ENCODE measurements at regions not wholly inside any gene's neighbourhood (a gene's known extent, or its start where the extent isn't known, plus 50 kb on each side); places are given as distances from the start of the nearest gene placed in this dataset.

GRCh38 chr16:52652033-52652432, 105.1 kb upstream of the TOX3 start:
- H3K4me1 ChIP-seq (ENCODE audit: control insufficient read depth in 1 of 2, insufficient read depth in 2 of 2, low read length in 2 of 2) = no peaks in the 10 kb centered on the region
- no peak overlapping the region for H2BK5ac ChIP-seq (ENCODE audit: low read depth, low read length, poor library complexity)
- H3K79me2 ChIP-seq (ENCODE audit: control insufficient read depth, insufficient read depth, low read length, poor library complexity) = no peaks in the 10 kb centered on the region
- H3K4me3 ChIP-seq (ENCODE audit: low read depth, low read length) = no peak overlapping the region
- no peaks in the 10 kb centered on the region for H3K36me3 ChIP-seq (ENCODE audit: control insufficient read depth in 1 of 2, insufficient read depth in 2 of 2, low read length in 2 of 2)
- H3K9ac ChIP-seq (ENCODE audit: low read length) = no peak overlapping the region
- H3K9me3 ChIP-seq (ENCODE audit: insufficient read depth, low read depth, low read length) = no peaks in the 10 kb centered on the region
- no peak overlapping the region for H3K23ac ChIP-seq (ENCODE audit: low read length)
- H4K12ac ChIP-seq (ENCODE audit: low read depth, low read length) = no peak overlapping the region
- H3K4me2 ChIP-seq (ENCODE audit: low read length) = no peak overlapping the region
- WGBS (ENCODE audit: extremely low coverage, insufficient coverage, insufficient read length) = no CpG with 5 or more reads among the region's 4 CpGs
- H3K18ac ChIP-seq (ENCODE audit: low read length) = no peak overlapping the region
- no peak overlapping the region for H2AFZ ChIP-seq (ENCODE audit: insufficient read depth, low read length, poor library complexity)
- H3K14ac ChIP-seq (ENCODE audit: low read length) = no peak overlapping the region
- no peak overlapping the region for H2BK12ac ChIP-seq (ENCODE audit: low read length)
- no peak overlapping the region for H2BK120ac ChIP-seq (ENCODE audit: insufficient read depth, low read length, poor library complexity)
- H4K8ac ChIP-seq (ENCODE audit: low read depth, low read length) = no peak overlapping the region
- no peaks in the 10 kb centered on the region for H3K79me1 ChIP-seq (ENCODE audit: low read length)
- DNase-seq = no peak
- no peak overlapping the region for H3K27ac ChIP-seq (ENCODE audit: low read depth, low read length)
- H2AK5ac ChIP-seq (ENCODE audit: low read length) = no peak overlapping the region
- no peak overlapping the region for H3K4ac ChIP-seq (ENCODE audit: low read depth, low read length)
- H4K91ac ChIP-seq (ENCODE audit: low read depth, low read length) = no peak overlapping the region
- no peaks in the 10 kb centered on the region for H3K27me3 ChIP-seq (ENCODE audit: insufficient read depth, low read length)

GRCh38 chr16:52650789-52651188, 103.8 kb upstream of the TOX3 start:
- H3K23ac ChIP-seq (ENCODE audit: low read length) = no peak overlapping the region
- no peaks in the 10 kb centered on the region for H3K36me3 ChIP-seq (ENCODE audit: control insufficient read depth in 1 of 2, insufficient read depth in 2 of 2, low read length in 2 of 2)
- no peak overlapping the region for H2BK120ac ChIP-seq (ENCODE audit: insufficient read depth, low read length, poor library complexity)
- H3K9me3 ChIP-seq (ENCODE audit: insufficient read depth, low read depth, low read length) = no peaks in the 10 kb centered on the region
- H2BK5ac ChIP-seq (ENCODE audit: low read depth, low read length, poor library complexity) = no peak overlapping the region
- no peak overlapping the region for H2AFZ ChIP-seq (ENCODE audit: insufficient read depth, low read length, poor library complexity)
- H2BK12ac ChIP-seq (ENCODE audit: low read length) = no peak overlapping the region
- WGBS (ENCODE audit: extremely low coverage, insufficient coverage, insufficient read length) = no CpG with 5 or more reads among the region's 3 CpGs
- no peak overlapping the region for H4K91ac ChIP-seq (ENCODE audit: low read depth, low read length)
- H3K79me1 ChIP-seq (ENCODE audit: low read length) = no peaks in the 10 kb centered on the region
- H3K27me3 ChIP-seq (ENCODE audit: insufficient read depth, low read length) = no peaks in the 10 kb centered on the region
- no peak overlapping the region for H4K8ac ChIP-seq (ENCODE audit: low read depth, low read length)
- no peak overlapping the region for H2AK5ac ChIP-seq (ENCODE audit: low read length)
- H3K14ac ChIP-seq (ENCODE audit: low read length) = no peak overlapping the region
- H3K18ac ChIP-seq (ENCODE audit: low read length) = no peak overlapping the region
- H4K12ac ChIP-seq (ENCODE audit: low read depth, low read length) = no peak overlapping the region
- no peak overlapping the region for H3K27ac ChIP-seq (ENCODE audit: low read depth, low read length)
- DNase-seq = no peak
- no peaks in the 10 kb centered on the region for H3K4me1 ChIP-seq (ENCODE audit: control insufficient read depth in 1 of 2, insufficient read depth in 2 of 2, low read length in 2 of 2)
- no peak overlapping the region for H3K4me2 ChIP-seq (ENCODE audit: low read length)
- H3K9ac ChIP-seq (ENCODE audit: low read length) = no peak overlapping the region
- no peak overlapping the region for H3K4ac ChIP-seq (ENCODE audit: low read depth, low read length)
- no peak overlapping the region for H3K4me3 ChIP-seq (ENCODE audit: low read depth, low read length)
- no peaks in the 10 kb centered on the region for H3K79me2 ChIP-seq (ENCODE audit: control insufficient read depth, insufficient read depth, low read length, poor library complexity)

- H3K18ac ChIP-seq (ENCODE audit: low read length) = no peak overlapping the region
Measured at GRCh38 chr16:52650318-52650717, 103.4 kb upstream of the TOX3 start.

GRCh38 chr16:52649870-52650269, 102.9 kb upstream of the TOX3 start:
- H3K79me1 ChIP-seq (ENCODE audit: low read length) = no peaks in the 10 kb centered on the region
- H3K36me3 ChIP-seq (ENCODE audit: control insufficient read depth in 1 of 2, insufficient read depth in 2 of 2, low read length in 2 of 2) = no peaks in the 10 kb centered on the region
- no peak overlapping the region for H4K12ac ChIP-seq (ENCODE audit: low read depth, low read length)
- no peak overlapping the region for H3K4me3 ChIP-seq (ENCODE audit: low read depth, low read length)
- H2BK12ac ChIP-seq (ENCODE audit: low read length) = no peak overlapping the region
- no peak overlapping the region for H2BK5ac ChIP-seq (ENCODE audit: low read depth, low read length, poor library complexity)
- no peak overlapping the region for H3K4ac ChIP-seq (ENCODE audit: low read depth, low read length)
- H3K27ac ChIP-seq (ENCODE audit: low read depth, low read length) = no peak overlapping the region
- no peak overlapping the region for H2AFZ ChIP-seq (ENCODE audit: insufficient read depth, low read length, poor library complexity)
- H3K9ac ChIP-seq (ENCODE audit: low read length) = no peak overlapping the region
- no peak overlapping the region for H3K23ac ChIP-seq (ENCODE audit: low read length)
- no peak overlapping the region for H4K8ac ChIP-seq (ENCODE audit: low read depth, low read length)
- H3K79me2 ChIP-seq (ENCODE audit: control insufficient read depth, insufficient read depth, low read length, poor library complexity) = no peaks in the 10 kb centered on the region
- H2BK120ac ChIP-seq (ENCODE audit: insufficient read depth, low read length, poor library complexity) = no peak overlapping the region
- H3K4me1 ChIP-seq (ENCODE audit: control insufficient read depth in 1 of 2, insufficient read depth in 2 of 2, low read length in 2 of 2) = no peaks in the 10 kb centered on the region
- DNase-seq = no peak
- no peak overlapping the region for H3K4me2 ChIP-seq (ENCODE audit: low read length)
- no peak overlapping the region for H4K91ac ChIP-seq (ENCODE audit: low read depth, low read length)
- no peak overlapping the region for H2AK5ac ChIP-seq (ENCODE audit: low read length)
- no peaks in the 10 kb centered on the region for H3K9me3 ChIP-seq (ENCODE audit: insufficient read depth, low read depth, low read length)
- no CpG with 5 or more reads among the region's 1 CpG for WGBS (ENCODE audit: extremely low coverage, insufficient coverage, insufficient read length)
- no peak overlapping the region for H3K18ac ChIP-seq (ENCODE audit: low read length)
- no peak overlapping the region for H3K14ac ChIP-seq (ENCODE audit: low read length)
- no peaks in the 10 kb centered on the region for H3K27me3 ChIP-seq (ENCODE audit: insufficient read depth, low read length)

More at GRCh38 chr16:52650318-52650717, 103.4 kb upstream of the TOX3 start:
- Histone ChIP-seq H4K91ac (ENCODE audit: low read depth, low read length) (no peak overlapping the region), H3K36me3 (ENCODE audit: control insufficient read depth in 1 of 2, insufficient read depth in 2 of 2, low read length in 2 of 2) (no peaks in the 10 kb centered on the region), H2BK120ac (ENCODE audit: insufficient read depth, low read length, poor library complexity) (no peak overlapping the region), H2BK12ac (ENCODE audit: low read length) (no peak overlapping the region), H3K4me2 (ENCODE audit: low read length) (no peak overlapping the region), H3K27ac (ENCODE audit: low read depth, low read length) (no peak overlapping the region), H3K27me3 (ENCODE audit: insufficient read depth, low read length) (no peaks in the 10 kb centered on the region), H3K79me2 (ENCODE audit: control insufficient read depth, insufficient read depth, low read length, poor library complexity) (no peaks in the 10 kb centered on the region), H2AFZ (ENCODE audit: insufficient read depth, low read length, poor library complexity) (no peak overlapping the region), H3K79me1 (ENCODE audit: low read length) (no peaks in the 10 kb centered on the region), H4K12ac (ENCODE audit: low read depth, low read length) (no peak overlapping the region), H3K4me1 (ENCODE audit: control insufficient read depth in 1 of 2, insufficient read depth in 2 of 2, low read length in 2 of 2) (no peaks in the 10 kb centered on the region), H2BK5ac (ENCODE audit: low read depth, low read length, poor library complexity) (no peak overlapping the region), H3K23ac (ENCODE audit: low read length) (no peak overlapping the region), H4K8ac (ENCODE audit: low read depth, low read length) (no peak overlapping the region), H3K4me3 (ENCODE audit: low read depth, low read length) (no peak overlapping the region), H3K9ac (ENCODE audit: low read length) (no peak overlapping the region), H2AK5ac (ENCODE audit: low read length) (no peak overlapping the region), H3K14ac (ENCODE audit: low read length) (no peak overlapping the region), H3K4ac (ENCODE audit: low read depth, low read length) (no peak overlapping the region), H3K9me3 (ENCODE audit: insufficient read depth, low read depth, low read length) (no peaks in the 10 kb centered on the region)
- no peak for DNase-seq
- no CpG with 5 or more reads among the region's 3 CpGs for WGBS (ENCODE audit: extremely low coverage, insufficient coverage, insufficient read length)
